ENCODE measurements at regions not wholly inside any gene's neighbourhood (a gene's known extent, or its start where the extent isn't known, plus 50 kb on each side); places are given as distances from the start of the nearest gene placed in this dataset.

- no peak for TF ChIP-seq EZH2phosphoT487 (IDR thresholded peaks at IDR 0.05)
- TF ChIP-seq CTCF (IDR thresholded peaks at IDR 0.05), result no peak
- TF ChIP-seq EZH2 (IDR thresholded peaks at IDR 0.05), result no peak
These were observed 1255.8 kb downstream of the SLITRK5 start for GRCh38 chr13:88926890-88927502.

GRCh38 chr13:88932950-88933349 lies 1261.8 kb downstream of the SLITRK5 start:
- H3K27ac Mint-ChIP-seq, result no peak overlapping the region
- no peaks in the 10 kb centered on the region for H3K36me3 Mint-ChIP-seq
- no peaks in the 10 kb centered on the region for H3K4me1 Mint-ChIP-seq

More at GRCh38 chr13:88926890-88927502, 1255.8 kb downstream of the SLITRK5 start:
- no peaks in the 10 kb centered on the region for H3K9me3 Mint-ChIP-seq
- H4K20me1 ChIP-seq (ENCODE audit: low read depth), result no peaks in the 10 kb centered on the region
- H2AFZ ChIP-seq (replicated peaks), result no peak overlapping the region
- no peaks in the 10 kb centered on the region for H3K36me3 Mint-ChIP-seq
- H3K4me1 ChIP-seq, result no peaks in the 10 kb centered on the region
- no peak overlapping the region for H3K4me3 Mint-ChIP-seq
- no peak overlapping the region for H3K4me2 ChIP-seq
- no peak overlapping the region for H3K9ac ChIP-seq
- H3K27ac ChIP-seq, result no peak overlapping the region
- no peaks in the 10 kb centered on the region for H3K9me3 ChIP-seq (ENCODE audit: low read depth)
- DNase-seq (ENCODE audit: low spot score), result no peak
- no peak overlapping the region for H3K4me3 ChIP-seq
- H3K27me3 ChIP-seq, result no peaks in the 10 kb centered on the region
- H3K27me3 Mint-ChIP-seq (ENCODE audit: insufficient read depth, low read depth), result no peaks in the 10 kb centered on the region
- H3F3A ChIP-seq (ENCODE audit: low read depth), result no peaks in the 10 kb centered on the region
- H3K79me2 ChIP-seq (ENCODE audit: low read depth), result no peaks in the 10 kb centered on the region
- H3K36me3 ChIP-seq, result no peaks in the 10 kb centered on the region
- H3K4me1 Mint-ChIP-seq, result no peaks in the 10 kb centered on the region
- H3K27ac Mint-ChIP-seq, result no peak overlapping the region

GRCh38 chr13:88937384-88937783 lies 1266.2 kb downstream of the SLITRK5 start:
- no peak overlapping the region for H2AFZ ChIP-seq (replicated peaks)
- H3K36me3 Mint-ChIP-seq, result no peaks in the 10 kb centered on the region

More at GRCh38 chr13:88932950-88933349, 1261.8 kb downstream of the SLITRK5 start:
- Histone ChIP-seq H3K9me3 (ENCODE audit: low read depth) (no peaks in the 10 kb centered on the region), H3K9ac (no peak overlapping the region), H3K27ac (no peak overlapping the region), H3K36me3 (no peaks in the 10 kb centered on the region), H3F3A (ENCODE audit: low read depth) (no peaks in the 10 kb centered on the region), H3K4me3 (no peak overlapping the region), H3K4me2 (no peak overlapping the region), H3K27me3 (no peaks in the 10 kb centered on the region), H2AFZ (replicated peaks) (no peak overlapping the region), H4K20me1 (ENCODE audit: low read depth) (no peaks in the 10 kb centered on the region), H3K79me2 (ENCODE audit: low read depth) (no peaks in the 10 kb centered on the region), H3K4me1 (no peaks in the 10 kb centered on the region)
- Mint-ChIP-seq H3K4me3 (no peak overlapping the region), H3K9me3 (no peaks in the 10 kb centered on the region), H3K27me3 (ENCODE audit: insufficient read depth, low read depth) (no peaks in the 10 kb centered on the region)
- DNase-seq (ENCODE audit: low spot score), result no peak
- no peak for TF ChIP-seq EZH2phosphoT487 (IDR thresholded peaks at IDR 0.05)
- TF ChIP-seq EZH2 (IDR thresholded peaks at IDR 0.05), result no peak
- TF ChIP-seq CTCF (IDR thresholded peaks at IDR 0.05), result no peak

More at GRCh38 chr13:88937384-88937783, 1266.2 kb downstream of the SLITRK5 start:
- Histone ChIP-seq H3K9me3 (ENCODE audit: low read depth) (no peaks in the 10 kb centered on the region), H3K4me2 (no peak overlapping the region), H3K27ac (no peak overlapping the region), H3K79me2 (ENCODE audit: low read depth) (no peaks in the 10 kb centered on the region), H3F3A (ENCODE audit: low read depth) (no peaks in the 10 kb centered on the region), H3K27me3 (no peaks in the 10 kb centered on the region), H3K9ac (no peak overlapping the region), H4K20me1 (ENCODE audit: low read depth) (no peaks in the 10 kb centered on the region), H3K4me1 (no peaks in the 10 kb centered on the region), H3K36me3 (no peaks in the 10 kb centered on the region), H3K4me3 (no peak overlapping the region)
- no peaks in the 10 kb centered on the region for H3K9me3 Mint-ChIP-seq
- H3K4me1 Mint-ChIP-seq, result no peaks in the 10 kb centered on the region
- DNase-seq (ENCODE audit: low spot score), result no peak
- no peak overlapping the region for H3K27ac Mint-ChIP-seq
- TF ChIP-seq CTCF (IDR thresholded peaks at IDR 0.05), result no peak
- TF ChIP-seq EZH2phosphoT487 (IDR thresholded peaks at IDR 0.05), result no peak
- no peak for TF ChIP-seq EZH2 (IDR thresholded peaks at IDR 0.05)
- no peak overlapping the region for H3K4me3 Mint-ChIP-seq
- no peaks in the 10 kb centered on the region for H3K27me3 Mint-ChIP-seq (ENCODE audit: insufficient read depth, low read depth)

All from neural progenitor cell (in vitro differentiated cells).